ENCODE measurements at regions not wholly inside any gene's neighbourhood (a gene's known extent, or its start where the extent isn't known, plus 50 kb on each side); places are given as distances from the start of the nearest gene placed in this dataset.

GRCh38 chr13:78841358-78841963 lies 182.5 kb upstream of the OBI1 start:
- H3K36me3 Mint-ChIP-seq = no peaks in the 10 kb centered on the region
- no peaks in the 10 kb centered on the region for H3K36me3 ChIP-seq (replicated peaks in 1 of 2; ENCODE audit: control insufficient read depth in 1 of 2, insufficient read depth in 2 of 2, low read length in 2 of 2)
- no peak overlapping the region for H3K4me2 ChIP-seq (replicated peaks; ENCODE audit: extremely low read depth, low read length, poor library complexity, severe bottlenecking)
- H3K27me3 ChIP-seq (ENCODE audit: control insufficient read depth in 2 of 2, insufficient read depth in 2 of 2, low read length in 2 of 2) = no peaks in the 10 kb centered on the region
- H3K4me1 ChIP-seq (ENCODE audit: control insufficient read depth in 1 of 2, insufficient read depth in 2 of 2, low read length in 2 of 2) = peaks cover 0 to 10% of the 10 kb centered on the region in 2 donors
- H3K9me3 ChIP-seq (replicated peaks in 1 of 2; ENCODE audit: control insufficient read depth in 1 of 2, insufficient read depth in 1 of 2, low read length in 2 of 2) = no peaks in the 10 kb centered on the region
- H3K4me1 Mint-ChIP-seq = peaks cover 13% of the 10 kb centered on the region
- no peak overlapping the region for H3K27ac ChIP-seq (ENCODE audit: low read depth in 1 of 2, low read length in 2 of 2)
- DNase-seq = no peak
- TF ChIP-seq CTCF (IDR thresholded peaks at IDR 0.05) = no peak
- H3K9ac ChIP-seq (ENCODE audit: insufficient read depth, low read length, poor library complexity, severe bottlenecking) = no peak overlapping the region
- WGBS (ENCODE audit: insufficient coverage) = 84% methylated on average over 5 of the region's 7 CpGs
- no peak overlapping the region for H3K27ac Mint-ChIP-seq
- intact Hi-C loops (cut with micrococcal nuclease) = no loop called here
- H3K27me3 Mint-ChIP-seq (ENCODE audit: low read depth in 3 of 3) = peaks cover 0 to 3% (median 0%) of the 10 kb centered on the region in 3 donors
- H3K9me3 Mint-ChIP-seq = peaks cover 0 to 3% (median 0%) of the 10 kb centered on the region in 7 donors
- H3K79me2 ChIP-seq (ENCODE audit: insufficient read depth, low read length) = no peaks in the 10 kb centered on the region
- no peak overlapping the region for H3K4me3 Mint-ChIP-seq
- no peak overlapping the region for H3K4me3 ChIP-seq (replicated peaks in 1 of 3; ENCODE audit: low read depth in 2 of 3, low read length in 3 of 3)
- H2AFZ ChIP-seq (ENCODE audit: insufficient read depth, low read depth, low read length, poor library complexity, severe bottlenecking) = no peak overlapping the region
- no peaks in the 10 kb centered on the region for H4K20me1 ChIP-seq (ENCODE audit: insufficient read depth, low read length)

GRCh38 chr13:78836238-78836784 lies 177.4 kb upstream of the OBI1 start:
- no peak overlapping the region for H3K9ac ChIP-seq (ENCODE audit: insufficient read depth, low read length, poor library complexity, severe bottlenecking)
- peaks cover 0 to 2% (median 0%) of the 10 kb centered on the region in 7 donors for H3K9me3 Mint-ChIP-seq
- no peaks in the 10 kb centered on the region for H3K27me3 ChIP-seq (ENCODE audit: control insufficient read depth in 2 of 2, insufficient read depth in 2 of 2, low read length in 2 of 2)
- no peak overlapping the region for H3K4me2 ChIP-seq (replicated peaks; ENCODE audit: extremely low read depth, low read length, poor library complexity, severe bottlenecking)
- DNase-seq = no peak
- TF ChIP-seq CTCF (IDR thresholded peaks at IDR 0.05) = no peak
- H3K4me3 Mint-ChIP-seq = no peak overlapping the region
- H3K36me3 ChIP-seq (replicated peaks in 1 of 2; ENCODE audit: control insufficient read depth in 1 of 2, insufficient read depth in 2 of 2, low read length in 2 of 2) = no peaks in the 10 kb centered on the region
- no CpG with 5 or more reads among the region's 3 CpGs for WGBS (ENCODE audit: insufficient coverage)
- intact Hi-C loops (cut with micrococcal nuclease) = no loop called here
- H4K20me1 ChIP-seq (ENCODE audit: insufficient read depth, low read length) = no peaks in the 10 kb centered on the region
- no peaks in the 10 kb centered on the region for H3K4me1 ChIP-seq (ENCODE audit: control insufficient read depth in 1 of 2, insufficient read depth in 2 of 2, low read length in 2 of 2)
- no peaks in the 10 kb centered on the region for H3K79me2 ChIP-seq (ENCODE audit: insufficient read depth, low read length)
- no peaks in the 10 kb centered on the region for H3K4me1 Mint-ChIP-seq
- no peak overlapping the region for H2AFZ ChIP-seq (ENCODE audit: insufficient read depth, low read depth, low read length, poor library complexity, severe bottlenecking)
- no peaks in the 10 kb centered on the region for H3K27me3 Mint-ChIP-seq (ENCODE audit: low read depth in 3 of 3)
- H3K9me3 ChIP-seq (replicated peaks in 1 of 2; ENCODE audit: control insufficient read depth in 1 of 2, insufficient read depth in 1 of 2, low read length in 2 of 2) = no peaks in the 10 kb centered on the region
- no peaks in the 10 kb centered on the region for H3K36me3 Mint-ChIP-seq
- H3K4me3 ChIP-seq (replicated peaks in 1 of 3; ENCODE audit: low read depth in 2 of 3, low read length in 3 of 3) = no peak overlapping the region
- H3K27ac ChIP-seq (ENCODE audit: low read depth in 1 of 2, low read length in 2 of 2) = no peak overlapping the region
- no peak overlapping the region for H3K27ac Mint-ChIP-seq

All from CD14-positive monocyte (primary cell).